Astrocyte (in vitro differentiated cells and primary cell): ENCODE measurements at regions not wholly inside any gene's neighbourhood (a gene's known extent, or its start where the extent isn't known, plus 50 kb on each side); places are given as distances from the start of the nearest gene placed in this dataset.

Experiments
- CTCF ChIP-seq: IDR thresholded peaks from 2 replicates; pipeline ENCODE4 v1.5.1; 2011; ENCODE audit warnings: low read depth, mild to moderate bottlenecking, inconsistent platforms, low read length, moderate library complexity; ENCODE audit not compliant: insufficient read depth
- EZH2 ChIP-seq: IDR thresholded peaks from 2 replicates; pipeline ENCODE4 v1.6.1; 2012; ENCODE audit warnings: mild to moderate bottlenecking, low read length, inconsistent platforms; ENCODE audit not compliant: insufficient read depth

- TF ChIP-seq CTCF, result no peak
- no peak for TF ChIP-seq EZH2
Observed at GRCh38 chr4:164615964-164616363, 138.0 kb upstream of the SMIM31 start.
